ENCODE measurements at regions not wholly inside any gene's neighbourhood (a gene's known extent, or its start where the extent isn't known, plus 50 kb on each side); places are given as distances from the start of the nearest gene placed in this dataset.

- TF ChIP-seq EGR1 (IDR thresholded peaks at IDR 0.05; ENCODE audit: low read depth in 2 of 2) (no peak), MAX (IDR thresholded peaks at IDR 0.05) (no peak), TAF1 (conservative IDR thresholded peaks at IDR 0.05) (no peak), YY1 (IDR thresholded peaks at IDR 0.05) (no peak), NR2F2 (IDR thresholded peaks at IDR 0.05) (no peak), REST (IDR thresholded peaks at IDR 0.05) (no peak), RXRA (IDR thresholded peaks at IDR 0.05) (no peak), RAD21 (IDR thresholded peaks at IDR 0.05) (no peak), HNF4A (conservative IDR thresholded peaks at IDR 0.05) (no peak), ZBTB33 (IDR thresholded peaks at IDR 0.05) (no peak)
- H3K27me3 ChIP-seq (ENCODE audit: control insufficient read depth in 4 of 4, insufficient read depth in 4 of 4, low read length in 3 of 4) = peaks cover 0 to 6% (median 0%) of the 10 kb centered on the region in 4 donors
- 84% methylated on average over 1 of the region's 1 CpG for WGBS
Observed at GRCh38 chr14:104502060-104502459, 77.5 kb upstream of the C14orf180 start.

GRCh38 chr14:104503691-104504090 is 75.9 kb upstream of the C14orf180 start:
- peak; percentile 19 for DNase-seq (ENCODE audit: low spot score)
- Histone ChIP-seq H3K9me3 (ENCODE audit: control insufficient read depth in 4 of 4, low read length in 3 of 4) (peaks cover 0 to 15% (median 4%) of the 10 kb centered on the region in 4 donors), H3K4me3 (ENCODE audit: low read depth in 1 of 3, low read length in 3 of 3) (no peak overlapping the region), H3K9ac (ENCODE audit: low read depth in 1 of 2, low read length in 2 of 2) (no peak overlapping the region), H3K27ac (ENCODE audit: low read depth in 1 of 2, low read length in 2 of 2) (no peak overlapping the region), H3K4me1 (ENCODE audit: control insufficient read depth in 4 of 4, insufficient read depth in 4 of 4, low read length in 3 of 4) (no peaks in the 10 kb centered on the region), H3K36me3 (ENCODE audit: control insufficient read depth in 4 of 4, insufficient read depth in 3 of 4, low read depth in 1 of 4, low read length in 3 of 4) (no peaks in the 10 kb centered on the region), H3K27me3 (ENCODE audit: control insufficient read depth in 4 of 4, insufficient read depth in 4 of 4, low read length in 3 of 4) (peaks cover 0 to 8% (median 3%) of the 10 kb centered on the region in 4 donors)
- WGBS = 62% methylated on average over 6 of the region's 6 CpGs
- TF ChIP-seq HNF4A (conservative IDR thresholded peaks at IDR 0.05) = no peak
- no peak for TF ChIP-seq ATF3 (IDR thresholded peaks at IDR 0.05)
- no peak for TF ChIP-seq EGR1 (IDR thresholded peaks at IDR 0.05; ENCODE audit: low read depth in 2 of 2)
- TF ChIP-seq FOXA2 (IDR thresholded peaks at IDR 0.05) = no peak
- no peak for TF ChIP-seq REST (IDR thresholded peaks at IDR 0.05)
- no peak for TF ChIP-seq MAX (IDR thresholded peaks at IDR 0.05)
- no peak for TF ChIP-seq JUND (IDR thresholded peaks at IDR 0.05)
- TF ChIP-seq FOXA1 (IDR thresholded peaks at IDR 0.05) = no peak
- TF ChIP-seq CTCF (IDR thresholded peaks at IDR 0.05; ENCODE audit: low read depth, low read length, missing input control) = no peak

More at GRCh38 chr14:104502060-104502459, 77.5 kb upstream of the C14orf180 start:
- Histone ChIP-seq H3K36me3 (ENCODE audit: control insufficient read depth in 4 of 4, insufficient read depth in 3 of 4, low read depth in 1 of 4, low read length in 3 of 4) (no peaks in the 10 kb centered on the region), H3K4me1 (ENCODE audit: control insufficient read depth in 4 of 4, insufficient read depth in 4 of 4, low read length in 3 of 4) (no peaks in the 10 kb centered on the region), H3K9ac (ENCODE audit: low read depth in 1 of 2, low read length in 2 of 2) (no peak overlapping the region), H3K27ac (ENCODE audit: low read depth in 1 of 2, low read length in 2 of 2) (no peak overlapping the region), H3K9me3 (ENCODE audit: control insufficient read depth in 4 of 4, low read length in 3 of 4) (peaks cover 0 to 15% (median 3%) of the 10 kb centered on the region in 4 donors), H3K4me3 (ENCODE audit: low read depth in 1 of 3, low read length in 3 of 3) (no peak overlapping the region)
- DNase-seq (ENCODE audit: low spot score) = no peak
